DOHH2 (cell line): ENCODE measurements at regions not wholly inside any gene's neighbourhood (a gene's known extent, or its start where the extent isn't known, plus 50 kb on each side); places are given as distances from the start of the nearest gene placed in this dataset.

Experiments
- CTCF ChIP-seq: fragments of 200-600 bp; sonication (generic); IDR thresholded peaks from one replicate; pipeline ENCODE4 v1.5.1; 2014; ENCODE audit warnings: antibody characterized with exemption, mild to moderate bottlenecking, low read depth, low read length; ENCODE audit not compliant: poor library complexity, severe bottlenecking
- EZH2phosphoT487 ChIP-seq: fragments of 200-600 bp; sonication (generic); IDR thresholded peaks from 2 replicates; pipeline ENCODE4 v1.6.1; 2017; ENCODE audit warnings: borderline replicate concordance, mild to moderate bottlenecking, antibody characterized with exemption, low read length, moderate library complexity, mixed read lengths

GRCh38 chrX:9378980-9379696, 85.7 kb upstream of the TBL1X start:
- no peak for TF ChIP-seq CTCF
- TF ChIP-seq EZH2phosphoT487 = no peak
